MCF 10A (cell line): ENCODE measurements at regions not wholly inside any gene's neighbourhood (a gene's known extent, or its start where the extent isn't known, plus 50 kb on each side); places are given as distances from the start of the nearest gene placed in this dataset.

Experiments
- BruUV-seq: library from RNA; stranded (reverse); fragments of 400-500 nt; replicated peaks from 2 replicates; lab custom pipeline; 2021; lab: Mats Ljungman, UMichigan
- CTCF ChIA-PET: fragments of 300-600 bp; sonication (Branson Sonifier 250); formaldehyde crosslinking; extraction: SDS; loops from one replicate; lab custom pipeline; 2021; ENCODE audit warnings: antibody characterized with exemption, inconsistent platforms; lab: Yijun Ruan, JAX
- POLR2A ChIA-PET: fragments of 300-600, 350-650 bp; sonication (Branson Sonifier 250); formaldehyde crosslinking; extraction: SDS; loops from one replicate; lab custom pipeline; 2020; ENCODE audit warnings: antibody characterized with exemption, inconsistent platforms; lab: Yijun Ruan, JAX
- DNase-seq: peaks from one replicate; pipeline ENCODE4 v3.0.0-alpha.2; 2018; ENCODE audit not compliant: unreplicated experiment
- H3K27ac Mint-ChIP-seq: one replicate; pipeline ENCODE4 v1.8.0; 2022; ENCODE audit warnings: mild to moderate bottlenecking, low read depth, mixed read lengths; ENCODE audit not compliant: unreplicated experiment
- H3K27me3 Mint-ChIP-seq: one replicate; pipeline ENCODE4 v1.8.0; 2022; ENCODE audit warnings: mixed read lengths; ENCODE audit not compliant: insufficient read depth, unreplicated experiment
- H3K36me3 Mint-ChIP-seq: one replicate; pipeline ENCODE4 v1.8.0; 2022; ENCODE audit warnings: mild to moderate bottlenecking, moderate library complexity, mixed read lengths; ENCODE audit not compliant: insufficient read depth, unreplicated experiment
- H3K4me1 Mint-ChIP-seq: one replicate; pipeline ENCODE4 v1.8.0; 2022; ENCODE audit warnings: mixed read lengths; ENCODE audit not compliant: insufficient read depth, unreplicated experiment
- H3K4me3 Mint-ChIP-seq: one replicate; pipeline ENCODE4 v1.8.0; 2022; ENCODE audit warnings: mild to moderate bottlenecking, moderate library complexity, mixed read lengths; ENCODE audit not compliant: unreplicated experiment
- H3K9me3 Mint-ChIP-seq: one replicate; pipeline ENCODE4 v1.8.0; 2022; ENCODE audit warnings: mixed read lengths; ENCODE audit not compliant: unreplicated experiment
- intact Hi-C: fragments of 100-400 bp; cut with micrococcal nuclease; formaldehyde crosslinking; loops from 2 replicates; pipeline ENCODE4 v1.14.1; 2022
- TF ChIP-seq, protein P1 (sequence below): fragments of 200-600 bp; IDR thresholded peaks from one replicate; pipeline ENCODE4 v1.8.0; 2022; ENCODE audit warnings: antibody characterized with exemption, mild to moderate bottlenecking; ENCODE audit not compliant: unreplicated experiment

DNA sequence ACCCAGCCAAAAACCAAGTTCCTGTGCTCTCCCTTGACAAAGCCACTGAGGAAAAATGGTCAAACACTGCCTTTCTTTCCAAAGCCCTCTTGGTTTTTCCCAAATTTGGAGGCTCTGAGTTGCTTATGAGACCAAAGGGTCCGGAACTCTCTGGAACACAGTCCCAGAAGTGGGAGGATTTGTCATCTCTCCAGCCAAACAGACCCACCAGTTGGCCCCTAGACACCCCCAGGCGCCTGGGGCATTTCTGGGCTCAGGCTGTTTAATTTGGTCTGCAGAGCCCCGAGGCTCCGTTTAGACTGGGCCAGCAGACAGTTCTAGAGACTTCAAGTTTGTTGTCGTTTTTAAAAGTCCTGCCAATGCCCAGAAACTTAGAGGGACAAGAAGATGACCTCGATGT, 239.1 kb downstream of the SEC14L1 start:
- intact Hi-C loops: no loop called here
- H3K4me1 Mint-ChIP-seq: peaks cover 23% of the 10 kb centered on the region
- H3K4me3 Mint-ChIP-seq: no peak overlapping the region
- H3K9me3 Mint-ChIP-seq: no peaks in the 10 kb centered on the region
- no peaks in the 10 kb centered on the region for H3K27me3 Mint-ChIP-seq
- ChIA-PET POLR2A (interaction anchor here (0.7 kb wide), 1 partner anchor 26 kb away, joined by 4 read pairs; no protein-coding TSS in a partner anchor), CTCF (no interaction called here)
- DNase-seq: no peak
- TF ChIP-seq, protein P1, sequence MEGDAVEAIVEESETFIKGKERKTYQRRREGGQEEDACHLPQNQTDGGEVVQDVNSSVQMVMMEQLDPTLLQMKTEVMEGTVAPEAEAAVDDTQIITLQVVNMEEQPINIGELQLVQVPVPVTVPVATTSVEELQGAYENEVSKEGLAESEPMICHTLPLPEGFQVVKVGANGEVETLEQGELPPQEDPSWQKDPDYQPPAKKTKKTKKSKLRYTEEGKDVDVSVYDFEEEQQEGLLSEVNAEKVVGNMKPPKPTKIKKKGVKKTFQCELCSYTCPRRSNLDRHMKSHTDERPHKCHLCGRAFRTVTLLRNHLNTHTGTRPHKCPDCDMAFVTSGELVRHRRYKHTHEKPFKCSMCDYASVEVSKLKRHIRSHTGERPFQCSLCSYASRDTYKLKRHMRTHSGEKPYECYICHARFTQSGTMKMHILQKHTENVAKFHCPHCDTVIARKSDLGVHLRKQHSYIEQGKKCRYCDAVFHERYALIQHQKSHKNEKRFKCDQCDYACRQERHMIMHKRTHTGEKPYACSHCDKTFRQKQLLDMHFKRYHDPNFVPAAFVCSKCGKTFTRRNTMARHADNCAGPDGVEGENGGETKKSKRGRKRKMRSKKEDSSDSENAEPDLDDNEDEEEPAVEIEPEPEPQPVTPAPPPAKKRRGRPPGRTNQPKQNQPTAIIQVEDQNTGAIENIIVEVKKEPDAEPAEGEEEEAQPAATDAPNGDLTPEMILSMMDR: no peak
- H3K27ac Mint-ChIP-seq: no peak overlapping the region
- BruUV-seq: no TSS peak
- H3K36me3 Mint-ChIP-seq: peaks cover 26% of the 10 kb centered on the region

DNA sequence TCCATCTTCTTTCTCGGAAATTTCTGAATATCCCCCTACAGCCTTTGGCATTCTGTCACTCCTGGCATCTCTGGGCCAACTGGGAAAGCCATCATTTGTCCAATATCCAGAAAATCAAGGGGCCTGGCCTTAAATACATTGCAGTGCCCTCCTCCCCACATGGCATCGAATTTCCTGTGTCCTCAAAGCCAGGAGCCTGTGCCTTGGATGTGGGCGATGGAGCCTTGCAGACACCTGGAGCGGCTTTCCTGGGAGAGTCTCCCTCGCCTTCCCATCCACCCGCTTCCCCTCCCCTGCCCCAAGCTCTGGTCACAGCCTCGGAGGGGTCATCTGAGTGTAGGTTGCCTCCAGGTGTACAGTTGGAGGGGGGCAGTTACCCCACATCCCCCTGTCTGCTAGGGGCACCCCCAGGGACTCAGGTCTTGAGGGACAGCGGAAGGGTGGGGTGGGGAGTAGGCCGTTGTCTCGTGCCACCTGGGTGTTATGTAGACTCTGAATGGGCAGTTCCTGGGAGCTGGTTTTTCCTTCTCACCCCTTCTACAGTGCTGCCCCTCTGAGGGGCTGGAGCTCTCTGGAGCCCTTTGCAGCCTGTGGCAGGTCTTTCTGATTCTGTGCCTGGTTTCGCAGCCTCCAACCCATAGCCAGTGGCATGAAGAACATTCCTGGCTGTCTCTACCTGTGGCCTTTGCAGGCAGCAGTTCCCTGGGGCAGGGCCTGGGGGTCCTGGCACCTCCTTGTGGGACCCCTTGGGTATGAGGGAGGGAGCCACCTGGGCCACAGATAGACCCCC, 239.8 kb downstream of the SEC14L1 start:
- H3K9me3 Mint-ChIP-seq: no peaks in the 10 kb centered on the region
- BruUV-seq: no TSS peak
- no peaks in the 10 kb centered on the region for H3K27me3 Mint-ChIP-seq
- no peak overlapping the region for H3K4me3 Mint-ChIP-seq
- intact Hi-C loops: no loop called here
- ChIA-PET CTCF (no interaction called here), POLR2A (interaction anchor here (0.7 kb wide), 1 partner anchor 25 kb away, joined by 4 read pairs; no protein-coding TSS in a partner anchor)
- peaks cover 33% of the 10 kb centered on the region for H3K36me3 Mint-ChIP-seq
- TF ChIP-seq, protein P1: no peak
- no peak for DNase-seq
- no peak overlapping the region for H3K27ac Mint-ChIP-seq
- peaks cover 17% of the 10 kb centered on the region for H3K4me1 Mint-ChIP-seq

GRCh38 chr17:77381185-77381700, 240.5 kb downstream of the SEC14L1 start:
- TF ChIP-seq, protein P1: no peak
- peaks cover 12% of the 10 kb centered on the region for H3K4me1 Mint-ChIP-seq
- intact Hi-C loops: no loop called here
- no peaks in the 10 kb centered on the region for H3K27me3 Mint-ChIP-seq
- BruUV-seq: no TSS peak
- no peak overlapping the region for H3K4me3 Mint-ChIP-seq
- POLR2A ChIA-PET: no interaction called here
- no peak overlapping the region for H3K27ac Mint-ChIP-seq
- H3K9me3 Mint-ChIP-seq: no peaks in the 10 kb centered on the region
- DNase-seq: no peak
- CTCF ChIA-PET: no interaction called here
- H3K36me3 Mint-ChIP-seq: peaks cover 33% of the 10 kb centered on the region

DNA sequence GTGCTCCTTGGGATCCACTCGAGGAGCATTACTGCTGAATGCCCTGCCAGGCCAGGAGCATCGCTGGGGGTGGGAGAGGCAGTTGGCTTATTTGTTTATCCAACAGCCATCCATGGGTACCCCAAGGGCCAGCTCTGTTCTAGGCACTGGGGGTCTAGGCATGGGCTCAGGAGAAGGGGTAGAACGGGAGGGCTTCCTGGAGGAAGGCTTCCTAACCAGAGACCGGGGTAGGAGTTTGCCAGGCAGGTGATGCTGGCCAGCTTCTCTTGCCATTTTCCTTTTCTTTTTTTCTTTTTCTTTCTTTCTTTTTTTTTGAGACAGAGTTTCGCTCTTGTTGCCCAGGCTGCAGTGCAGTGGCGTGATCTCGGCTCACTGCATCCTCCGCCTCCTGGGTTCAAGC, 241.0 kb downstream of the SEC14L1 start:
- no TSS peak for BruUV-seq
- CTCF ChIA-PET: no interaction called here
- Mint-ChIP-seq H3K4me1 (peaks cover 9% of the 10 kb centered on the region), H3K9me3 (no peaks in the 10 kb centered on the region), H3K36me3 (peaks cover 38% of the 10 kb centered on the region), H3K4me3 (no peak overlapping the region), H3K27me3 (no peaks in the 10 kb centered on the region), H3K27ac (no peak overlapping the region)
- intact Hi-C loops: no loop called here
- DNase-seq: no peak
- POLR2A ChIA-PET: no interaction called here
- TF ChIP-seq, protein P1: no peak
